HG03135 (cell line): ENCODE measurements at regions not wholly inside any gene's neighbourhood (a gene's known extent, or its start where the extent isn't known, plus 50 kb on each side); places are given as distances from the start of the nearest gene placed in this dataset.

Source experiments
- ATAC-seq: cut with Tn5 transposase; IDR thresholded peaks from one replicate; pipeline ENCODE4 v1.9.1; 2021; ENCODE audit warnings: mild to moderate bottlenecking, moderate library complexity; ENCODE audit not compliant: unreplicated experiment

- ATAC-seq: no peak
These were observed 89.6 kb upstream of the HNRNPU start for GRCh38 chr1:244953901-244954300.

- peak; percentile 94 for ATAC-seq
These were observed 88.6 kb upstream of the HNRNPU start for GRCh38 chr1:244952940-244953339.

GRCh38 chr1:244952280-244952933 lies 88.1 kb upstream of the HNRNPU start:
- peak; percentile 6 for ATAC-seq

GRCh38 chr1:244948416-244948815 lies 84.1 kb upstream of the HNRNPU start:
- ATAC-seq: no peak

GRCh38 chr1:244945109-244945671 lies 80.8 kb upstream of the HNRNPU start:
- peak; percentile 89 for ATAC-seq

- peak; percentile 78 for ATAC-seq
These were observed 76.8 kb upstream of the HNRNPU start for GRCh38 chr1:244941121-244941520.

- no peak for ATAC-seq
These were observed 72.8 kb upstream of the HNRNPU start for GRCh38 chr1:244937099-244937498.

GRCh38 chr1:244920911-244921761 lies 56.8 kb upstream of the HNRNPU start:
- ATAC-seq: peak; percentile 63

- no peak for ATAC-seq
These were observed 55.3 kb upstream of the HNRNPU start for GRCh38 chr1:244919320-244920282.

GRCh38 chr1:244918421-244919319 lies 54.3 kb upstream of the HNRNPU start:
- peak; percentile 65 for ATAC-seq

GRCh38 chr1:244917073-244917670 lies 52.8 kb upstream of the HNRNPU start:
- ATAC-seq: no peak

- ATAC-seq: no peak
These were observed 51.4 kb upstream of the HNRNPU start for GRCh38 chr1:244915736-244916135.

- ATAC-seq: no peak
These were observed 50.4 kb upstream of the HNRNPU start for GRCh38 chr1:244914761-244915160.
